Neural cell (in vitro differentiated cells): ENCODE measurements at regions not wholly inside any gene's neighbourhood (a gene's known extent, or its start where the extent isn't known, plus 50 kb on each side); places are given as distances from the start of the nearest gene placed in this dataset.

Experiments used
- CTCF ChIP-seq: fragments of 450-650 bp; IDR thresholded peaks from 2 replicates; pipeline ENCODE4 v1.5.1; 2014; ENCODE audit warnings: antibody characterized with exemption, mild to moderate bottlenecking, moderate library complexity; ENCODE audit not compliant: poor library complexity, severe bottlenecking
- EP300 ChIP-seq: fragments of 450-650 bp; conservative IDR thresholded peaks from 2 replicates; pipeline ENCODE4 v1.6.1; 2014; ENCODE audit warnings: antibody characterized with exemption, mild to moderate bottlenecking, moderate library complexity; ENCODE audit not compliant: poor library complexity, severe bottlenecking
- EZH2 ChIP-seq: fragments of 200-600, 300-800 bp; shearing (Covaris generic), sonication (generic); IDR thresholded peaks from 2 replicates; pipeline ENCODE4 v1.6.1; 2014; ENCODE audit warnings: antibody characterized with exemption, low read length, borderline replicate concordance, mild to moderate bottlenecking; ENCODE audit not compliant: insufficient read depth, poor library complexity, severe bottlenecking
- MXI1 ChIP-seq: fragments of 450-650 bp; conservative IDR thresholded peaks from 2 replicates; pipeline ENCODE4 v1.6.1; 2014; ENCODE audit warnings: antibody characterized with exemption, mild to moderate bottlenecking; ENCODE audit not compliant: poor library complexity, severe bottlenecking
- POLR2AphosphoS5 ChIP-seq: IDR thresholded peaks from 2 replicates; pipeline ENCODE4 v1.6.1; 2012
- REST ChIP-seq: IDR thresholded peaks from 2 replicates; pipeline ENCODE4 v1.6.1; 2012; ENCODE audit warnings: borderline replicate concordance

DNA sequence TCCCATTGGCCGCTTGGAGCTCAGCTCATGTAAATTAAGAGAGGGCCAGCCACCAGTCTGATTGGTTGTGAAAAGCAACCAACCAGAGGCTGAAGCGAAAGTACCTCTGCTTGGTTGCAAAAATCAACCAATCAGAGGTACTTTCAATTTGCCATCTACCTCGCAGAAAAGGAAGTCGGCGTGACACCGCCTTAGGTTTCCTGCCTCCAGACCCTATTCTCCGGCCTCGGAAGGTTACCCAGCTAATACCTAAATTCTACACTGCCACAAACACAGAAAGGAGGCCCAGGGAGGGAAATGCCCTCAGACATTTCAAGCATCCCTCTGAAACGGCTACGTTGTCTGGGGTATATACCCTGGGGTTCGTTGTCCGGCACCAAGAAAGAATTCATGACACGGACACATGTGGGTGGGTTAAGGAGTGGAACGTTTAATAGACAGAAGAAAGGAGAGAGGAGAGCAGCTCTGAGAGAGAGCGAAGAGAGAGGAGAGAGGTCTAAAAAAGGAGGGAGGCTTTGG, 481.3 kb downstream of the TMEM114 start:
- TF ChIP-seq REST (no peak), CTCF (no peak), EZH2 (no peak), POLR2AphosphoS5 (no peak), EP300 (no peak), MXI1 (no peak)
